T1000 (cell line): ENCODE measurements at regions not wholly inside any gene's neighbourhood (a gene's known extent, or its start where the extent isn't known, plus 50 kb on each side); places are given as distances from the start of the nearest gene placed in this dataset.
"Not testable (repeated sequence)": the region's sequence is repeated elsewhere in the genome, so short reads cannot be mapped to it uniquely, and the experiment has no call there.

ENCODE experiments used
- DNase-seq: peaks from one replicate; lab custom pipeline; 2025; ENCODE audit warnings: mixed read lengths; lab: John Stamatoyannopoulos, UW

- no peak for DNase-seq
These were observed 776.7 kb downstream of the NXPH1 start for GRCh38 chr7:9210114-9210513.

DNA sequence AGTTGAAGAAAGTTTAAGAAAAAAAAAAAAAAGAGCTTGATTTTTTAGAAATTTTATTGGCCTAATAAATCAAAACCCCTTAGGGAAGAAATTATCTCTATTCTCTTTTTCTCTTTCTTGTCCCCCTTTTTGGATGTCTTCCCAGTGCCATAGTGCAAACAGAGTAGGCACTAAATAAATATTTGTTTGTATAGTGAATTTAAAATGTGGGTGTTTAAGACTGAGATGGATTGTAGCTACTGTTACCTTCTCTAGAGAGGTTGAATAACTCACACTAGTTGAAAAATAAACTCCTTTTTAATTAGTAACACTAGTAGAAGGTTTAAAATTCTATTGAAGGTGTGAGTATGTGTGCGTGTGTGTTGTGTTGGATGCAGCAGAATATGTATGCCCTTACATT is 783.8 kb downstream of the NXPH1 start:
- DNase-seq, result no peak

DNA sequence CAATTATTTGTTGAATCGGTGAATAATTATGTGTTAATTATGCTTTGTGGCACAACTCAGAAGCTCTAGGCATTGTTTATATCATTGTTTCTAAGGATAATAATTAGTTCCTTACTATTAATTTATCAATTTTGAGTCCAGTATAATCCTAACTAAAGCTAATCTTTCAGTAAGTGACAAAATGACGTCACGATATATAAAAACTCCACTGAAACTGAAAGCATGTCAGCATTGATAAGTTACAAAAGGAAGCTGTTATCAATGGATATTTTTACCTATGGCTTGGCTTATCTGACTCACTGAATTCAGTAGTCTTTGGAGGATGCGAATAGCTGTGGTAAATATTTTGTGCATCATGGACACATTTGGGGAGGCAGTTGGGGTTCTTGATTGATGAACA is 793.1 kb downstream of the NXPH1 start:
- no peak for DNase-seq

GRCh38 chr7:9231630-9232121 is 798.3 kb downstream of the NXPH1 start:
- no peak for DNase-seq

DNA sequence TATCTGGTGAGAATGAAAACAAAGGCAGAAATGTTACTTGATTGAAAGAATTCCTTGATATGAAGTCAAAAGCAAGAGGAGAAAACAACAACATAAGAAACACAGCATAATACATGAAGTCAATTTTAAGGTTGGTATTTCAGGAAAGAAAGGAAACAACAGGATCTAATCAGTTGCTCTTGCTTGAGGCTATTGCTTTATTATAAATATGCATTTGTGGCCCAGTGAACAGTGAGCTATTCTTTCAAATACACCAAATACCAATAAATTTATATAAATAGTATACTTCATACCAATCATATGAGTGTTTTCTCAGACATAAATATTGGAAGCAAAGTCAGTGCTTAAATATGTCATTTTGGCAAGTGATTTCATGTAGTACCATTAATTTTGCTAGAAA is 806.6 kb downstream of the NXPH1 start:
- no peak for DNase-seq

DNA sequence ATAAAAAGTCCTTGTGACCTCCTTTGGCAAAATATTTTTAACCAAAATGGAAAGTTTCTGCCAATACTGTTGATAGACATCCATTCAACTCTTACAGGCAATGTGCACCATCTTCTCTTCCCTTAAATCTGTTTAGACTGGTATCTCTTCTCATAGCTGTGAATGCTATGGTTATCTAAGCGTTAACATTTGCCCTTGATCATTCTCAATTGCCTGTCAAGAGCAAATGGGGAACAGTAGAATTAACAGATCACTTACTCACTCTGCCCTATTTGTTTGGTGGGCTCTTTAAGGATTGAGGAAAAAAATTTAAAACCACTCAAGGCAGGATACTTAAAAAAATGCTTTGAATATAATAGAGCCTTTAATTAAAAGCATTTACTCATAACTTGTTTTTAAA is 808.4 kb downstream of the NXPH1 start:
- DNase-seq, result no peak

GRCh38 chr7:9242636-9243035 is 809.2 kb downstream of the NXPH1 start:
- no peak for DNase-seq

- DNase-seq, result no peak
These were observed 817.5 kb downstream of the NXPH1 start for GRCh38 chr7:9250876-9251275.

GRCh38 chr7:9264395-9264794 is 831.0 kb downstream of the NXPH1 start:
- no peak for DNase-seq

GRCh38 chr7:9280088-9280487 is 846.7 kb downstream of the NXPH1 start:
- DNase-seq, result no peak

- DNase-seq, result no peak
These were observed 849.8 kb downstream of the NXPH1 start for GRCh38 chr7:9283246-9283645.

- no peak for DNase-seq
These were observed 869.0 kb downstream of the NXPH1 start for GRCh38 chr7:9302436-9302835.

DNA sequence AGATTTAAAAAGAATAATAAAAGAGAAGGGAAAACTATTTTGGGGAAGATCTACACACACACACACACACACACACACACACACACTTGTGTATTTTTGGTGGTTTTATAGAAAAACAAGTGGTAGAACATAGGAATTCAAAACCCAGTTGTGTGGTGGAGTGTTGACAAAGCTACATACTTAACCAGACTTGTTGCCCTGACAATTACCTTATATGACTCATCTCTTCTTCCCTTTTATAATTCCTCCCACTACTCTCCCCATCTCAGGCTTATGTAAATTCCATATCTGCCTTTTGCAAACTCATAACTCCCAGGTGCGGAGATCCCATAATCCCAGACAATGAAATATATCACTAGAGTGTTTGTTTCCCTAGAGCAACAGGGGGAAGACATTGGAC is 873.7 kb downstream of the NXPH1 start:
- no peak for DNase-seq

DNA sequence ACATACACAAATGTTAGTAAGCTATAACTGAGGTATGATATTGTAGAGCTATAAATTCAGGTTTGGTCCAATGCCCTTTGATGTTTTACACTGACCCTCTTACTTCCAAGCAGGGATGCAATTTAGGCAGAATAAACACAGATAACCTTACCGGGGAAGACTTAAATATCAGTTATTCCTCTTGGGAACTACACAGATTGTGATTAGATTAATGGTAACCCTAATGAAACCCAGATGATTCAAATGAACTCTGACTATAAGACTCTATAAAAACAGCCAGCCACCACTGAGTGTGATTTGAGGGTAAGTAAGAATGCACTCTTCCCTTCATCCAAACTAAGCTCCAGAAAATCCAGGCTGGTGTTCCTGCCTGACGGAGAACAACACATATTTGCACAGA is 891.1 kb downstream of the NXPH1 start:
- DNase-seq, result no peak

DNA sequence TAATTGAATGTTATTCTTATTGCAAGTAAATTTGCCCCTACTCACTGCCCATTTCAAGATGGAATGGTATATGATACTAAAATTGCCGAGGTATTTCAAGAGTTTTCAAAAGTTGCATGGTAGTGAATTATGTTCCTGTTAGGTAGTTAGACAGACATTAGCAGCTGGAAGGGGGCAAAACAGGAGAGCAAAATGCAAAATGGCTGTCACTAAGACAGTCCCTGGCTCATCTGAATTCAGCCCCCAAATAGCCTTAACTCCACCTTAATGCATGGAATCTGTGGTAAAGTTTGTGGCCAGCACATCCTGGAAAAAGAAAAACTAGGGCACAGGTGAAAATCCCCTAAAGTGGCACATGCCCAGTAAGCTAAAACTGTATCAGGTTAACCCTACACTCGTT is 894.9 kb downstream of the NXPH1 start:
- no peak for DNase-seq

DNA sequence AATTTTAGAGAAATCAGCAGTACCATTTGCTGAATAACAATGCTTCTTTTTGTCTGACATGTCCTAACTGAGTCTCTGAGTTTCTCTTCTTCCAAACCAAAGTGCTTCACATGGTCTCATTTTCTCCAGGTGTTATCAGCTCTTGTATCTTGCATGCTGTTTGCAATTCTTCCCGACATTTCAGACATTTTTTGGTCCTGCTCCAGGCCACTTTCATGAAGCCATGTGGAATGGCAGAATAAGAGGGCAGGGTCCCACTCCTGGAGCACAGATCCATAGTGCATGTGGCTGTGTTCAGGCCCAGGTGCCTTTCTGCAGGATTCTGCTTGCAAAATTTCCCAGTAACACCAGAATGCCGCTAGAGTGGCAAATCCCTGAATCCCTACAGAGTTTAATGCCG is 916.2 kb downstream of the NXPH1 start:
- no peak for DNase-seq

- no peak for DNase-seq
These were observed 957.8 kb downstream of the NXPH1 start for GRCh38 chr7:9391221-9391620.

DNA sequence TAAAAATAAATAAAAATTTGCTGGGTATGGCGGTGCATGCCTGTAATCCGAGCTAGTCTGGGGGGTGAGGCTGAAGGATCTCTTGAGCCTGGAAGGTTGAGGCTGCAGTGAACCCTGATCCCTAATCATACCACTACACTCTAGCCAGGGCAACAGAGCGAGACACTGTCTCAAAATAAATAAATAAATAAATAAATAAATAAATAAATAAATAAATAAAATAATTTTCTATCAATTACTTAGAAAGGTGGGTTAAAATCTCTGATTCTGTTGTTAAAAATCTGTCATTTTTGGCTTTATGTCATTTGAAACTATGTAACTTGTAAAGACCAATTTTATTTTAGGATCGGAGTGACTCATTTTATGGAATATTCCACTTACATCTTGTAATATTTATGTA is 958.6 kb downstream of the NXPH1 start:
- no peak for DNase-seq

DNA sequence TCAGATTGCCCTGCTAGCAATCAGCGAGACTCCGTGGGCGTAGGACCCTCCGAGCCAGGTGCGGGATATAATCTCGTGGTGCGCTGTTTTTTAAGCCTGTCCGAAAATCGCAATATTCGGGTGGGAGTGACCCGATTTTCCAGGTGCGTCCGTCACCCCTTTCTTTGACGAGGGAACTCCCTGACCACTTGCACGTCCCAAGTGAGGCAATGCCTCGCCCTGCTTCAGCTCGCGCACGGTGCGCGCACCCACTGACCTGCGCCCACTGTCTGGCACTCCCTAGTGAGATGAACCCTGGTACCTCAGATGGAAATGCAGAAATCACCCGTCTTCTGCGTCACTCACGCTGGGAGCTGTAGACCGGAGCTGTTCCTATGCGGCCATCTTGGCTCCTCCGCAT is 971.0 kb downstream of the NXPH1 start:
- DNase-seq, result not testable (repeated sequence)

DNA sequence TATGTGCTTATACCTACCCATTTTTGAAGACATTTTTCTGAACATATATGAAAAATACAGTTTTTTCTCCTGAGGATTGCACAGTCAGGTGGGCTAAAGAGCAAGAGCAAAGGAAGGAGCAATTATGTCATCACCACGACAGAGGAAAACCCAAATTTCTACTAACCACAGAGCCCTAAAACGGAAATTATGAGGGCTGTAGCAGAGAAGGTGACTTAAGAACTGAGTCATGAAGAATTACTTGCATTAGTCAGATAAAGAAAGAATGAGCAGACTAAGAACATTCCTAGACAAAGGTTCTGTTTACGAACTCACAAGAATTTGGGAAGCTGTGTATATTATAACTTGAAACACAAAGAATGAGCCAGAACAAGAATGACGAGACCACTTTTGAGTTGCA is 974.4 kb downstream of the NXPH1 start:
- DNase-seq, result no peak

DNA sequence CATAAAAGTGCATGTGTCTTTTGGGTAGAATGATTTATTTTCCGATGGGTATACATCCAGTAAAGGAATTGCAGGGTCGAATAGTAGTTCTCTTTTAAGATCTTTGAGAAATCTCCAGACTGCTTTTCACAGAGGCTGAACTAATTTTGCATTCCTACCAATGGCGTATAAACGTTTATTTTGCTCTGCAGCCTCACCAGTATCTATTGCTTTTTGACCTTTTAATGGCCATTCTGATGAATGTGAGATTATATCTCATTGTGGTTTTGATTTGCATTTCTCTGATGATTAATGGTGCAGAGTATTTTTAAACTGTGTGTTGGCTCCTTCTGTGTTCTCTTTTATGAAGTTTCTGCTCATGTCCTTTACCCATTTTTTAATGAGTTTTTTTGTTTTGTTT is 1020.1 kb downstream of the NXPH1 start:
- DNase-seq, result no peak

DNA sequence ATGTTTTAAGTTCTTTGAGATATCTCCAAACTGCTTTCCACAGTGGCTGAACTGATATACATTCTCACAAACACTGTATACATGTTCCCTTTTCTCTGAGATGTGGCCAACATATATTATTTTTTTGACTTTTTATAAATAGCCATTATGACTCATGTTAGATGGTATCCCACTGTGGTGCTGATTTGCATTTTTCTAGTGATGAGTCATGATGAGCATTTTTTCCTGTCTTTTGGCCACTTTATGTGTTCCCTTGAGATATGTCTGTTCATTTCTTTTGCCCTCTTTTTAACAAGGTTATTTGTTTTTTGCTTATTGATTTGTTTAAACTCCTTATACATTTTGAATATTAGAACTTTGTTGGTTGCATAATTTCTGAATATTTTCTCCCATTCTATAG is 1055.1 kb downstream of the NXPH1 start:
- DNase-seq, result no peak

DNA sequence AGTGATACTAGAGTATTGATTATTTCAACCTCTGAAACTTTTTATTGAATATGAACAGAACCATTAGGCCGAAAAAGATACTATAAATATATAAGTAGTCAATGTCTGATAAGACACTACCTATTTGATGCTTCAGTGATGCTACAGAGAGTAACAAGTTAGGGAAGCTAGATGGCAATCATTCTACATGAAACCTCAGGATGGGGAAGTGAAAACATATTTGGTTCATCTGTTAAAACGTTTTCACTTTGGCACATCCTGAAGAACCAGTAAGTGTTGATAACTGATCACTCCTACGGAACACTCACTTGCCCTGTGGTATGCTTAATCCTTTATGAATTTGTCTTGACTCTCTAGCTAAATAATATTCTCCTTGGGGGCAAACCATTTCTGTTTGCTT is 1064.9 kb downstream of the NXPH1 start:
- no peak for DNase-seq

DNA sequence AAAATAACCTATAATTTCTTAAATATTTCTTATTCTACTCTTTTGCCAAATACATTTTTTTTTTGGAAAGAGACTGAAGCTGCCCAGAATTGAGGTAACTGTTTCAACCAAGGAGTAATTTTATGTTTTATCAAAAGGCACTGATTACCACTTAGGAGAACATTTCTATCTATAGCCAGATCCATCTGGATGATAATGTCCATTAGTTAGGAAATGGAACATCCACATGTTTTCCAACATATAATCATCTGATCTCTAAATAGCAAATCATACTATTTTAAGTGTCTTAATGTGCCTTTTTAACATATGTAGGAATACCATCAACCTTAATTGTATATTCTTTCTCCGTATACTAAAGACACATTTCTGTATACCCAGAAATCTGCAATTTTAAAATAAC is 1068.9 kb downstream of the NXPH1 start:
- no peak for DNase-seq

GRCh38 chr7:9504678-9505077 is 1071.3 kb downstream of the NXPH1 start:
- no peak for DNase-seq
